PC-9 (cell line): ENCODE measurements at regions not wholly inside any gene's neighbourhood (a gene's known extent, or its start where the extent isn't known, plus 50 kb on each side); places are given as distances from the start of the nearest gene placed in this dataset.

ENCODE experiments used
- EZH2 ChIP-seq: fragments of 200-600 bp; sonication (generic); IDR thresholded peaks from 2 replicates; pipeline ENCODE4 v1.8.0; 2017; ENCODE audit warnings: antibody characterized with exemption, low read depth
- TF ChIP-seq, protein P1 (sequence below): fragments of 200-600 bp; sonication (generic); conservative IDR thresholded peaks from 2 replicates; pipeline ENCODE4 v1.6.1; 2017; ENCODE audit warnings: mixed run types, antibody characterized with exemption, mild to moderate bottlenecking, moderate library complexity

DNA sequence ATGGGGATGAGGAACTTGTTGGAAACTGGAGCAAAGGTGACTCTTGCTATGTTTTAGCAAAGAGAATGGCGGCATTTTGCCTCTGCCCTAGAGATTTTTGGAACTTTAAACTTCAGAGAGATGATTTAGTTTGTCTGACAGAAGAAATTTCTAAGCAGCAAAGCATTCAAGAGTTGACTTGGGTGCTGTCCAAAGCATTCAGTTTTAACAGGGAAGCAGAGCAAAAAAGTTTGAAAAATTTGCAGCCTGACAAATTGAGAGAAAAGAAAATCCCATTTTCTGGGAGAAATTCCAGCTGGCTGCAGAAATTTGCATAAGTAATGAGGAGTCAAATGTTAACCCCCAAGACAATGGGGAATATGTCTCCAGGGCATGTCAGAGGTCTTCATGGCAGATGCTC, 682.3 kb upstream of the ST8SIA4 start:
- TF ChIP-seq, protein P1, sequence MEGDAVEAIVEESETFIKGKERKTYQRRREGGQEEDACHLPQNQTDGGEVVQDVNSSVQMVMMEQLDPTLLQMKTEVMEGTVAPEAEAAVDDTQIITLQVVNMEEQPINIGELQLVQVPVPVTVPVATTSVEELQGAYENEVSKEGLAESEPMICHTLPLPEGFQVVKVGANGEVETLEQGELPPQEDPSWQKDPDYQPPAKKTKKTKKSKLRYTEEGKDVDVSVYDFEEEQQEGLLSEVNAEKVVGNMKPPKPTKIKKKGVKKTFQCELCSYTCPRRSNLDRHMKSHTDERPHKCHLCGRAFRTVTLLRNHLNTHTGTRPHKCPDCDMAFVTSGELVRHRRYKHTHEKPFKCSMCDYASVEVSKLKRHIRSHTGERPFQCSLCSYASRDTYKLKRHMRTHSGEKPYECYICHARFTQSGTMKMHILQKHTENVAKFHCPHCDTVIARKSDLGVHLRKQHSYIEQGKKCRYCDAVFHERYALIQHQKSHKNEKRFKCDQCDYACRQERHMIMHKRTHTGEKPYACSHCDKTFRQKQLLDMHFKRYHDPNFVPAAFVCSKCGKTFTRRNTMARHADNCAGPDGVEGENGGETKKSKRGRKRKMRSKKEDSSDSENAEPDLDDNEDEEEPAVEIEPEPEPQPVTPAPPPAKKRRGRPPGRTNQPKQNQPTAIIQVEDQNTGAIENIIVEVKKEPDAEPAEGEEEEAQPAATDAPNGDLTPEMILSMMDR, result no peak
- TF ChIP-seq EZH2, result no peak
